Endothelial cell of umbilical vein (primary cell): ENCODE measurements at regions not wholly inside any gene's neighbourhood (a gene's known extent, or its start where the extent isn't known, plus 50 kb on each side); places are given as distances from the start of the nearest gene placed in this dataset.

ENCODE experiments used
- BruUV-seq: library from RNA; stranded (reverse); fragments of 400-500 nt; replicated peaks from 2 replicates; lab custom pipeline; 2021; lab: Mats Ljungman, UMichigan
- CTCF ChIA-PET: fragments of 300-600, 350-600 bp; sonication (Branson Sonifier 250); formaldehyde crosslinking; loops from one replicate; lab custom pipeline; 2021; ENCODE audit warnings: antibody characterized with exemption, inconsistent platforms; lab: Charles Lee
- POLR2A ChIA-PET: fragments of 300-600, 350-600 bp; sonication (Branson Sonifier 250); formaldehyde crosslinking; loops from one replicate; lab custom pipeline; 2021; ENCODE audit warnings: antibody characterized with exemption, inconsistent platforms; lab: Charles Lee
- DNase-seq: peaks from one replicate; pipeline ENCODE4 v3.0.0-alpha.2; 2011; ENCODE audit warnings: low read depth, low spot score
- FAIRE-seq: peaks from 2 replicates; lab custom pipeline; 2011; peaks lifted over from hg19 to GRCh38; lab: Jason Lieb, UNC
- H2AFZ ChIP-seq: 2 replicates; pipeline ENCODE4 v1.6.0; 2012; ENCODE audit warnings: low read depth, low read length, control low read depth, inconsistent platforms
- H3K27ac ChIP-seq: 2 replicates; pipeline ENCODE4 v1.5.1; 2011; ENCODE audit warnings: low read depth, mild to moderate bottlenecking, control low read depth, low read length, moderate library complexity; ENCODE audit not compliant: insufficient read depth
- H3K27me3 ChIP-seq, 2 experiments: 2 replicates each; pipeline versions ENCODE4 v1.6.0 to v1.6.1; 2011; ENCODE audit warnings: low read length in 2 of 2, mixed read lengths in 1 of 2; ENCODE audit not compliant: control insufficient read depth in 2 of 2, insufficient read depth in 2 of 2
- H3K36me3 ChIP-seq, 2 experiments: 2 replicates in 1 of 2; 3 replicates in 1 of 2; pipeline ENCODE4 v1.5.1; 2011; ENCODE audit warnings: low read length in 2 of 2, mild to moderate bottlenecking in 1 of 2, moderate library complexity in 1 of 2; ENCODE audit not compliant: control insufficient read depth in 2 of 2, insufficient read depth in 2 of 2; ENCODE audit errors: extremely low read depth in 1 of 2
- H3K4me1 ChIP-seq: 3 replicates; pipeline ENCODE4 v1.5.1; 2011; ENCODE audit warnings: mild to moderate bottlenecking, low read length; ENCODE audit not compliant: control insufficient read depth, insufficient read depth; ENCODE audit errors: extremely low read depth
- H3K4me2 ChIP-seq: 2 replicates; pipeline ENCODE4 v1.6.1; 2011; ENCODE audit warnings: low read length, control low read depth, mixed read lengths; ENCODE audit not compliant: insufficient read depth
- H3K4me3 ChIP-seq, 3 experiments: fragments of 200-600 bp in 1 of 3; sonication (generic), shearing (Covaris generic) in 1 of 3; replicated peaks in 1 of 3; 2 replicates each; pipeline ENCODE4 v1.5.1; 2011 to 2016; ENCODE audit warnings: control low read depth in 3 of 3, low read length in 3 of 3, mild to moderate bottlenecking in 2 of 3, inconsistent platforms in 1 of 3, low read depth in 1 of 3, moderate library complexity in 1 of 3; ENCODE audit not compliant: insufficient read depth in 1 of 3
- H3K79me2 ChIP-seq: 2 replicates; pipeline ENCODE4 v1.6.0; 2012; ENCODE audit warnings: low read length, inconsistent platforms; ENCODE audit not compliant: control insufficient read depth, insufficient read depth
- H3K9ac ChIP-seq: replicated peaks from 2 replicates; pipeline ENCODE3; 2011; ENCODE audit warnings: low read length, control low read depth; ENCODE audit not compliant: insufficient read depth; ENCODE audit errors: extremely low read depth
- H3K9me1 ChIP-seq: replicated peaks from 3 replicates; pipeline ENCODE4 v1.6.0; 2011; ENCODE audit warnings: mild to moderate bottlenecking, low read length; ENCODE audit not compliant: control insufficient read depth, insufficient read depth; ENCODE audit errors: extremely low read depth
- H3K9me3 ChIP-seq: replicated peaks from 2 replicates; pipeline ENCODE4 v1.5.1; 2012; ENCODE audit warnings: low read length, inconsistent platforms; ENCODE audit not compliant: control insufficient read depth, insufficient read depth
- H4K20me1 ChIP-seq: replicated peaks from 2 replicates; pipeline ENCODE3; 2011; ENCODE audit warnings: mild to moderate bottlenecking, low read length; ENCODE audit not compliant: control insufficient read depth, insufficient read depth; ENCODE audit errors: extremely low read depth
- CTCF ChIP-seq, 2 donors: IDR thresholded peaks; 1 replicate in 1 of 2; 2 replicates in 1 of 2; pipeline ENCODE4 v1.5.1; 2011; ENCODE audit warnings: low read length in 2 of 2, mild to moderate bottlenecking in 2 of 2, moderate library complexity in 2 of 2, control low read depth in 1 of 2, inconsistent platforms in 1 of 2, low read depth in 1 of 2; ENCODE audit not compliant: insufficient read depth in 1 of 2; ENCODE audit errors: extremely low read depth in 1 of 2
- EZH2 ChIP-seq: IDR thresholded peaks from 2 replicates; pipeline ENCODE4 v1.6.1; 2012; ENCODE audit warnings: borderline replicate concordance, low read depth, mild to moderate bottlenecking, moderate library complexity, low read length, inconsistent platforms; ENCODE audit not compliant: severe bottlenecking
- FOS ChIP-seq: IDR thresholded peaks from 2 replicates; pipeline ENCODE4 v1.6.1; 2011; ENCODE audit warnings: mild to moderate bottlenecking, low read length, moderate library complexity, borderline replicate concordance; ENCODE audit not compliant: insufficient read depth
- GATA2 ChIP-seq: IDR thresholded peaks from 2 replicates; pipeline ENCODE4 v1.7.0; 2011; ENCODE audit warnings: low read depth, mild to moderate bottlenecking, moderate library complexity, mixed read lengths, low read length; ENCODE audit not compliant: insufficient read length, insufficient read depth
- JUN ChIP-seq: IDR thresholded peaks from 2 replicates; pipeline ENCODE4 v1.6.1; 2011; ENCODE audit warnings: borderline replicate concordance, low read depth; ENCODE audit not compliant: insufficient read length, insufficient read depth
- MAX ChIP-seq: IDR thresholded peaks from 2 replicates; pipeline ENCODE4 v1.6.1; 2011; ENCODE audit not compliant: insufficient read depth, insufficient read length
- MYC ChIP-seq: IDR thresholded peaks from one replicate; pipeline ENCODE4 v1.6.1; 2011; ENCODE audit warnings: mild to moderate bottlenecking, low read depth, low read length
- POLR2A ChIP-seq: IDR thresholded peaks from 2 replicates; pipeline ENCODE4 v1.6.1; 2012; ENCODE audit warnings: low read depth, mild to moderate bottlenecking, control low read depth, low read length
- POLR2AphosphoS5 ChIP-seq: IDR thresholded peaks from 2 replicates; pipeline ENCODE4 v1.6.1; 2012; ENCODE audit warnings: low read depth, mild to moderate bottlenecking, control low read depth, low read length, moderate library complexity; ENCODE audit not compliant: insufficient read depth
- dilution Hi-C: fragments of 300-500 bp; cut with MboI; formaldehyde crosslinking; loops from one replicate; pipeline ENCODE4 v1.15.0; 2019; ENCODE audit warnings: low sequenced_read_pairs; ENCODE audit not compliant: extremely low pct_ligation_motif_present
- intact Hi-C: fragments of 100-400 bp; cut with micrococcal nuclease; formaldehyde crosslinking; loops from one replicate; pipeline ENCODE4 v1.10.0; 2022

GRCh38 chr1:96865731-96866685, 144.4 kb downstream of the PTBP2 start:
- POLR2A ChIA-PET, result no interaction called here
- Histone ChIP-seq H3K79me2 (no peaks in the 10 kb centered on the region), H3K9me3 (no peaks in the 10 kb centered on the region), H3K27ac (peak overlapping the region; percentile 35), H2AFZ (peak overlapping the region; percentile 58), H3K9ac (no peak overlapping the region), H3K4me3 (no peak overlapping the region), H3K27me3 (no peaks in the 10 kb centered on the region), H3K4me2 (peak overlapping the region; percentile 30), H3K4me1 (peaks cover 10% of the 10 kb centered on the region), H3K36me3 (no peaks in the 10 kb centered on the region), H4K20me1 (no peaks in the 10 kb centered on the region), H3K9me1 (no peaks in the 10 kb centered on the region)
- BruUV-seq, result no TSS peak
- dilution Hi-C loops, result no loop called here
- TF ChIP-seq POLR2A, result no peak
- TF ChIP-seq EZH2, result no peak
- peak; percentile 59 for TF ChIP-seq FOS
- intact Hi-C loops, result no loop called here
- CTCF ChIA-PET, result interaction anchor here (0.9 kb wide), 1 partner anchor 11 kb away, joined by 3 read pairs; no protein-coding TSS in a partner anchor
- FAIRE-seq, result peak; percentile 82
- peak; percentile 81 for DNase-seq

GRCh38 chr1:96872757-96873156, 151.2 kb downstream of the PTBP2 start:
- Histone ChIP-seq H3K27ac (no peak overlapping the region), H3K4me1 (no peaks in the 10 kb centered on the region), H3K9me3 (no peaks in the 10 kb centered on the region), H3K9me1 (no peaks in the 10 kb centered on the region), H3K79me2 (no peaks in the 10 kb centered on the region), H3K4me3 (no peak overlapping the region), H4K20me1 (no peaks in the 10 kb centered on the region), H3K27me3 (no peaks in the 10 kb centered on the region), H3K36me3 (no peaks in the 10 kb centered on the region), H2AFZ (no peak overlapping the region), H3K9ac (no peak overlapping the region), H3K4me2 (no peak overlapping the region)
- ChIA-PET POLR2A (no interaction called here), CTCF (interaction anchor here (0.7 to 1.0 kb wide), 2 partner anchors 13 to 637 kb away, joined by 3 read pairs; no protein-coding TSS in a partner anchor)
- dilution Hi-C loops, result no loop called here
- intact Hi-C loops, result no loop called here
- FAIRE-seq (no peak), DNase-seq (no peak)
- TF ChIP-seq FOS, result no peak
- no peak for TF ChIP-seq EZH2
- no peak for TF ChIP-seq POLR2AphosphoS5
- no peak for TF ChIP-seq GATA2
- TF ChIP-seq MAX, result no peak
- TF ChIP-seq CTCF (IDR thresholded peaks at IDR 0.05; ENCODE audit: extremely low read depth in 1 of 2, insufficient read depth in 1 of 2, low read depth in 1 of 2, low read length in 2 of 2), result no peak
- no peak for TF ChIP-seq MYC
- no peak for TF ChIP-seq POLR2A
- TF ChIP-seq JUN, result no peak
- BruUV-seq, result no TSS peak
